Testis (tissue), 2 donors: ENCODE measurements at regions not wholly inside any gene's neighbourhood (a gene's known extent, or its start where the extent isn't known, plus 50 kb on each side); places are given as distances from the start of the nearest gene placed in this dataset.

Experiments
- CTCF ChIP-seq, 3 experiments: fragments of 450-650 bp in 2 of 3; fragments of 200-600 bp in 1 of 3; sonication (generic) in 1 of 3; IDR thresholded peaks; one replicate each; pipeline ENCODE4 v1.5.1; 2016 to 2019; ENCODE audit warnings: antibody characterized with exemption in 3 of 3, mild to moderate bottlenecking in 2 of 3, moderate library complexity in 1 of 3
- POLR2A ChIP-seq: fragments of 450-650 bp; IDR thresholded peaks from one replicate; pipeline ENCODE4 v1.6.1; 2017; ENCODE audit warnings: antibody characterized with exemption, mild to moderate bottlenecking, moderate library complexity

GRCh38 chr3:170739410-170739809, 130.6 kb downstream of the RPL22L1 start:
- TF ChIP-seq POLR2A (no peak), CTCF (IDR thresholded peaks at IDR 0.05) (no peak)
